PC-9 (cell line): ENCODE measurements at regions not wholly inside any gene's neighbourhood (a gene's known extent, or its start where the extent isn't known, plus 50 kb on each side); places are given as distances from the start of the nearest gene placed in this dataset.
"Not testable (repeated sequence)": the region's sequence is repeated elsewhere in the genome, so short reads cannot be mapped to it uniquely, and the experiment has no call there.

Source experiments
- BruUV-seq: library from RNA; stranded (reverse); fragments of 400-500 nt; replicated peaks from 2 replicates; lab custom pipeline; 2021; lab: Mats Ljungman, UMichigan
- CTCF ChIA-PET: fragments of 300-600 bp; sonication (Branson Sonifier 250); formaldehyde crosslinking; loops from one replicate; lab custom pipeline; 2022; ENCODE audit warnings: antibody characterized with exemption; lab: Charles Lee
- POLR2A ChIA-PET: fragments of 300-600 bp; sonication (Branson Sonifier 250); formaldehyde crosslinking; loops from one replicate; lab custom pipeline; 2022; ENCODE audit warnings: antibody characterized with exemption; ENCODE audit not compliant: unreplicated experiment; lab: Charles Lee
- DNase-seq, 2 experiments: peaks; one replicate each; pipeline versions ENCODE4 v3.0.0 to v3.0.0-alpha.2; 2015 to 2022; ENCODE audit warnings: mixed read lengths in 1 of 2
- H2AFZ ChIP-seq: fragments of 200-600 bp; sonication (generic); 2 replicates; pipeline ENCODE4 v1.8.1; 2017; ENCODE audit warnings: antibody characterized with exemption
- H3F3A ChIP-seq: fragments of 200-600 bp; sonication (generic); 2 replicates; pipeline ENCODE4 v1.8.1; 2017; ENCODE audit warnings: antibody characterized with exemption, mild to moderate bottlenecking, low read depth; ENCODE audit not compliant: insufficient read depth
- H3K27ac ChIP-seq: fragments of 200-600 bp; sonication (generic); 2 replicates; pipeline ENCODE4 v1.6.1; 2016; ENCODE audit warnings: mixed run types
- H3K27me3 ChIP-seq: fragments of 200-600 bp; sonication (generic); 2 replicates; pipeline ENCODE4 v1.6.1; 2016; ENCODE audit warnings: low read depth, mixed run types; ENCODE audit not compliant: insufficient read depth
- H3K36me3 ChIP-seq: fragments of 200-600 bp; sonication (generic); 2 replicates; pipeline ENCODE4 v1.6.1; 2016; ENCODE audit warnings: low read depth, mixed run types
- H3K4me1 ChIP-seq: fragments of 200-600 bp; sonication (generic); replicated peaks from 2 replicates; pipeline ENCODE4 v1.6.1; 2016; ENCODE audit warnings: mixed run types; ENCODE audit not compliant: insufficient read depth
- H3K4me2 ChIP-seq: fragments of 200-600 bp; sonication (generic); 2 replicates; pipeline ENCODE4 v1.6.1; 2017; ENCODE audit warnings: mixed run types
- H3K4me3 ChIP-seq: fragments of 200-600 bp; sonication (generic); 2 replicates; pipeline ENCODE4 v1.6.1; 2016; ENCODE audit warnings: mixed run types
- H3K79me2 ChIP-seq: fragments of 200-600 bp; sonication (generic); 2 replicates; pipeline ENCODE4 v1.6.1; 2017; ENCODE audit warnings: low read depth, mixed run types
- H3K9me2 ChIP-seq: fragments of 200-600 bp; sonication (generic); 2 replicates; pipeline ENCODE4 v1.8.1; 2017; ENCODE audit warnings: mild to moderate bottlenecking; ENCODE audit not compliant: insufficient read depth
- H3K9me3 ChIP-seq: fragments of 200-600 bp; sonication (generic); 2 replicates; pipeline ENCODE4 v1.8.1; 2016; ENCODE audit warnings: low read depth; ENCODE audit not compliant: insufficient read depth
- H4K20me1 ChIP-seq: fragments of 200-600 bp; sonication (generic); 2 replicates; pipeline ENCODE4 v1.8.1; 2017; ENCODE audit not compliant: insufficient read depth
- CTCF ChIP-seq: fragments of 200-600 bp; sonication (generic); conservative IDR thresholded peaks from 2 replicates; pipeline ENCODE4 v1.6.1; 2017; ENCODE audit warnings: mixed run types, antibody characterized with exemption, mild to moderate bottlenecking, moderate library complexity
- EZH2 ChIP-seq: fragments of 200-600 bp; sonication (generic); IDR thresholded peaks from 2 replicates; pipeline ENCODE4 v1.8.0; 2017; ENCODE audit warnings: antibody characterized with exemption, low read depth
- intact Hi-C: fragments of 100-400 bp; cut with micrococcal nuclease; formaldehyde crosslinking; loops from one replicate; pipeline ENCODE4 v1.10.0; 2022; ENCODE audit not compliant: unreplicated experiment

GRCh38 chr1:5727191-5727590 is 265.0 kb downstream of the NPHP4 start:
- H4K20me1 ChIP-seq = no peaks in the 10 kb centered on the region
- CTCF ChIA-PET = no interaction called here
- H3K4me1 ChIP-seq = no peaks in the 10 kb centered on the region
- no peaks in the 10 kb centered on the region for H3K36me3 ChIP-seq
- no peaks in the 10 kb centered on the region for H3K9me2 ChIP-seq
- no peak overlapping the region for H2AFZ ChIP-seq
- H3K27ac ChIP-seq = no peak overlapping the region
- no peak for DNase-seq
- H3K79me2 ChIP-seq = no peaks in the 10 kb centered on the region
- BruUV-seq = no TSS peak
- no peak for TF ChIP-seq CTCF
- intact Hi-C loops = no loop called here
- H3F3A ChIP-seq = no peaks in the 10 kb centered on the region
- no peaks in the 10 kb centered on the region for H3K9me3 ChIP-seq
- no peak overlapping the region for H3K4me3 ChIP-seq
- H3K27me3 ChIP-seq = peaks cover 79% of the 10 kb centered on the region
- POLR2A ChIA-PET = no interaction called here
- H3K4me2 ChIP-seq = no peak overlapping the region

GRCh38 chr1:5726586-5727184 is 265.5 kb downstream of the NPHP4 start:
- H4K20me1 ChIP-seq, H3F3A ChIP-seq, H3K4me1 ChIP-seq, intact Hi-C loops, POLR2A ChIA-PET, H2AFZ ChIP-seq, CTCF ChIA-PET, H3K36me3 ChIP-seq, H3K9me2 ChIP-seq, H3K4me3 ChIP-seq, H3K27ac ChIP-seq, H3K9me3 ChIP-seq, H3K4me2 ChIP-seq, H3K79me2 ChIP-seq, DNase-seq, BruUV-seq: not testable (repeated sequence)
- H3K27me3 ChIP-seq = peaks cover 78% of the 10 kb centered on the region

GRCh38 chr1:5725855-5726585 is 266.2 kb downstream of the NPHP4 start:
- no peaks in the 10 kb centered on the region for H3K9me2 ChIP-seq
- H3K36me3 ChIP-seq = no peaks in the 10 kb centered on the region
- H3K9me3 ChIP-seq = no peaks in the 10 kb centered on the region
- no peaks in the 10 kb centered on the region for H4K20me1 ChIP-seq
- H2AFZ ChIP-seq = no peak overlapping the region
- no peak overlapping the region for H3K4me3 ChIP-seq
- no peaks in the 10 kb centered on the region for H3K4me1 ChIP-seq
- no peaks in the 10 kb centered on the region for H3K79me2 ChIP-seq
- peaks cover 76% of the 10 kb centered on the region for H3K27me3 ChIP-seq
- CTCF ChIA-PET = no interaction called here
- H3K4me2 ChIP-seq = no peak overlapping the region
- no peak for DNase-seq
- no TSS peak for BruUV-seq
- TF ChIP-seq CTCF (no peak), EZH2 (no peak)
- no peak overlapping the region for H3K27ac ChIP-seq
- H3F3A ChIP-seq = no peaks in the 10 kb centered on the region
- POLR2A ChIA-PET = no interaction called here
- intact Hi-C loops = no loop called here
